K562 (cell line): ENCODE measurements at regions not wholly inside any gene's neighbourhood (a gene's known extent, or its start where the extent isn't known, plus 50 kb on each side); places are given as distances from the start of the nearest gene placed in this dataset.

ENCODE experiments used
- ATAC-seq: fragments of 200-7000 bp; cut with Tn5 transposase; 3 replicates; pipeline ENCODE4 v1.9.1; 2020; ENCODE audit warnings: moderate library complexity
- BruUV-seq: library from RNA; stranded (reverse); fragments of 400-500 nt; replicated peaks from 2 replicates; lab custom pipeline; 2021; lab: Mats Ljungman, UMichigan
- CTCF ChIA-PET: fragments of 300-600 bp; formaldehyde crosslinking; extraction: SDS; loops from one replicate; lab custom pipeline; 2021; ENCODE audit warnings: low intra/inter-chr PET ratio; lab: Yijun Ruan, JAX
- POLR2A ChIA-PET: fragments of 300-600, 350-650 bp; sonication (Branson Sonifier 250); formaldehyde crosslinking; extraction: SDS; loops from one replicate; lab custom pipeline; 2021; ENCODE audit warnings: antibody characterized with exemption, inconsistent platforms; lab: Yijun Ruan, JAX
- DNase-seq, 4 experiments: peaks; one replicate each; pipeline versions ENCODE4 v3.0.0 to v3.0.0-alpha.2; 2011 to 2018; ENCODE audit warnings: low spot score in 3 of 4, mixed read lengths in 3 of 4; ENCODE audit errors: extremely low read depth in 1 of 4
- FAIRE-seq: peaks from 2 replicates; lab custom pipeline; 2011; peaks lifted over from hg19 to GRCh38; lab: Jason Lieb, UNC
- H2AFZ ChIP-seq: 2 replicates; pipeline ENCODE4 v1.6.0; 2011; ENCODE audit warnings: low read depth, low read length, control low read depth, inconsistent platforms
- H3K27ac ChIP-seq: fragments of 200-600 bp; 3 replicates; pipeline ENCODE4 v1.8.0; 2011; ENCODE audit warnings: low read depth, mild to moderate bottlenecking, control low read depth, inconsistent platforms, low read length, moderate library complexity, mixed read lengths; ENCODE audit errors: extremely low read depth
- H3K27me3 ChIP-seq, 2 experiments: fragments of 300-600 bp in 1 of 2; 2 replicates in 1 of 2; 3 replicates in 1 of 2; pipeline versions ENCODE4 v1.6.0 to v1.8.0; 2011; ENCODE audit warnings: inconsistent platforms in 2 of 2, low read length in 2 of 2, mild to moderate bottlenecking in 1 of 2, mixed read lengths in 1 of 2, moderate library complexity in 1 of 2; ENCODE audit not compliant: control insufficient read depth in 2 of 2, insufficient read depth in 2 of 2
- H3K36me3 ChIP-seq: fragments of 300-600 bp; 3 replicates; pipeline ENCODE4 v1.8.0; 2011; ENCODE audit warnings: mild to moderate bottlenecking, low read length, inconsistent platforms; ENCODE audit not compliant: control insufficient read depth, insufficient read depth
- H3K4me1 ChIP-seq, 2 experiments: fragments of 200-600 bp in 1 of 2; replicated peaks in 1 of 2; 2 replicates in 1 of 2; 3 replicates in 1 of 2; pipeline versions ENCODE4 v1.5.1 to v1.8.0; 2011; ENCODE audit warnings: inconsistent platforms in 2 of 2, low read length in 2 of 2, mild to moderate bottlenecking in 1 of 2, mixed read lengths in 1 of 2, moderate library complexity in 1 of 2; ENCODE audit not compliant: control insufficient read depth in 2 of 2, insufficient read depth in 2 of 2
- H3K4me2 ChIP-seq: 2 replicates; pipeline ENCODE4 v1.6.1; 2011; ENCODE audit warnings: low read length, control low read depth, inconsistent platforms, mixed read lengths; ENCODE audit not compliant: insufficient read depth
- H3K4me3 ChIP-seq: fragments of 200-600 bp; sonication (generic), shearing (Covaris generic); 2 replicates; pipeline ENCODE4 v1.5.1; 2016; ENCODE audit warnings: control low read depth, inconsistent platforms
- H3K79me2 ChIP-seq: fragments of 200-600 bp; 3 replicates; pipeline ENCODE4 v1.8.0; 2011; ENCODE audit warnings: low read length, inconsistent platforms; ENCODE audit not compliant: control insufficient read depth, insufficient read depth
- H3K9ac ChIP-seq, 2 experiments: 2 replicates each; pipeline versions ENCODE4 v1.6.0 to v1.6.1; 2011; ENCODE audit warnings: low read depth in 2 of 2, low read length in 2 of 2, control low read depth in 1 of 2, inconsistent platforms in 1 of 2, mild to moderate bottlenecking in 1 of 2, mixed read lengths in 1 of 2; ENCODE audit not compliant: insufficient read depth in 1 of 2
- H3K9me1 ChIP-seq: one replicate; pipeline ENCODE4 v1.6.0; 2011; ENCODE audit warnings: inconsistent platforms, mild to moderate bottlenecking, low read length, moderate library complexity; ENCODE audit not compliant: control insufficient read depth, insufficient read depth
- H3K9me3 ChIP-seq: replicated peaks from 2 replicates; pipeline ENCODE4 v1.5.1; 2011; ENCODE audit warnings: low read depth, low read length, inconsistent platforms; ENCODE audit not compliant: control insufficient read depth, insufficient read depth
- H4K20me1 ChIP-seq: replicated peaks from 2 replicates; pipeline ENCODE4 v1.6.1; 2011; ENCODE audit warnings: low read length, inconsistent platforms, mixed read lengths; ENCODE audit not compliant: control insufficient read depth, insufficient read depth
- CHD4 ChIP-seq: fragments of 200-600 bp; sonication (generic); IDR thresholded peaks from 3 replicates; pipeline ENCODE4 v1.6.1; 2012; ENCODE audit warnings: low read depth, mild to moderate bottlenecking, mixed read lengths, low read length, inconsistent platforms; ENCODE audit not compliant: insufficient read depth, insufficient replicate concordance, poor library complexity, severe bottlenecking
- COPS2 ChIP-seq: fragments of 450-650 bp; conservative IDR thresholded peaks from 2 replicates; pipeline ENCODE4 v1.6.1; 2016; ENCODE audit warnings: mild to moderate bottlenecking, moderate library complexity
- CREBBP ChIP-seq: IDR thresholded peaks from one replicate; pipeline ENCODE4 v1.6.1; 2012; ENCODE audit warnings: low read depth, mild to moderate bottlenecking, control low read depth, inconsistent platforms, low read length
- ETS1 ChIP-seq: conservative IDR thresholded peaks from 2 replicates; pipeline ENCODE4 v1.6.1; 2011; ENCODE audit warnings: low read depth, mild to moderate bottlenecking, low read length; ENCODE audit not compliant: control insufficient read depth
- MAFF ChIP-seq: IDR thresholded peaks from 2 replicates; pipeline ENCODE4 v1.6.1; 2012; ENCODE audit warnings: low read length, improper control_type of control experiment
- MTF1 ChIP-seq: fragments of 250-450 bp; sonication (Bioruptor Pico); IDR thresholded peaks from 2 replicates; pipeline ENCODE4 v1.9.0; 2021; ENCODE audit warnings: moderate library complexity, mild to moderate bottlenecking, inconsistent platforms, borderline replicate concordance
- REST ChIP-seq, 2 experiments: fragments of 450-650 bp; formaldehyde crosslinking in 1 of 2; IDR thresholded peaks; 2 replicates each; pipeline versions ENCODE4 v1.4.0 to v1.6.1; 2014 to 2020; ENCODE audit warnings: mild to moderate bottlenecking in 2 of 2, borderline replicate concordance in 1 of 2, low read depth in 1 of 2
- TRIM28 ChIP-seq: fragments of 450-650 bp; IDR thresholded peaks from 2 replicates; pipeline ENCODE4 v1.6.1; 2017
- ZBTB43 ChIP-seq: sonication (generic); formaldehyde crosslinking; IDR thresholded peaks from 2 replicates; pipeline ENCODE4 v1.8.0; 2023; ENCODE audit warnings: mild to moderate bottlenecking, missing genetic modification reagents
- ZNF146 ChIP-seq: IDR thresholded peaks from one replicate; pipeline ENCODE4 v1.6.1; 2018; ENCODE audit warnings: missing compliant biosample characterization; ENCODE audit not compliant: unreplicated experiment
- ZNF778 ChIP-seq: fragments of 450-650 bp; formaldehyde crosslinking; IDR thresholded peaks from 2 replicates; pipeline ENCODE4 v1.4.0; 2020; ENCODE audit warnings: mild to moderate bottlenecking, moderate library complexity
- WGBS: fragments of 100-300 bp; shearing (Covaris generic); methylation state at CpG from one replicate; pipeline ENCODE4 v1.1.6; 2016; ENCODE audit warnings: low coverage, mixed read lengths; ENCODE audit not compliant: insufficient coverage; ENCODE audit errors: missing lambda C conversion rate; 5-methylcytosine and 5-hydroxymethylcytosine counted together
- in situ Hi-C: fragments of 300-500 bp; cut with MboI; formaldehyde crosslinking; loops from 4 replicates; pipeline ENCODE4 v1.15.0; 2018; ENCODE audit warnings: inconsistent platforms, mixed read lengths
- intact Hi-C: fragments of 100-400 bp; cut with micrococcal nuclease; formaldehyde crosslinking; loops from 2 replicates; pipeline ENCODE4 v1.14.2; 2022

- no peak overlapping the region for H3K27ac ChIP-seq
- no peaks in the 10 kb centered on the region for H3K9me3 ChIP-seq
- H3K4me1 ChIP-seq, result no peaks in the 10 kb centered on the region
- in situ Hi-C loops, result no loop called here
- H2AFZ ChIP-seq, result no peak overlapping the region
- DNase-seq, result no peak
- no peak overlapping the region for H3K4me3 ChIP-seq
- no peaks in the 10 kb centered on the region for H3K27me3 ChIP-seq
- CTCF ChIA-PET, result no interaction called here
- no peak overlapping the region for H3K4me2 ChIP-seq
- POLR2A ChIA-PET, result no interaction called here
- no peaks in the 10 kb centered on the region for H3K9me1 ChIP-seq
- H4K20me1 ChIP-seq, result no peaks in the 10 kb centered on the region
- H3K79me2 ChIP-seq, result no peaks in the 10 kb centered on the region
- WGBS, result 0% methylated on average over 2 of the region's 2 CpGs
- FAIRE-seq, result no peak
- intact Hi-C loops, result no loop called here
- H3K9ac ChIP-seq, result no peak overlapping the region
- H3K36me3 ChIP-seq, result no peaks in the 10 kb centered on the region
- BruUV-seq, result no TSS peak
- ATAC-seq, result no peak
- TF ChIP-seq CREBBP (no peak), REST (IDR thresholded peaks at IDR 0.05; ENCODE audit: borderline replicate concordance) (no peak), REST (CRISPR knock-in tag; IDR thresholded peaks at IDR 0.05; ENCODE audit: low read depth) (no peak), ZBTB43 (CRISPR knock-in tag) (no peak), MAFF (no peak), ZNF778 (CRISPR knock-in tag) (no peak), COPS2 (no peak), CHD4 (no peak), TRIM28 (no peak), MTF1 (CRISPR knock-in tag) (no peak), ZNF146 (CRISPR knock-in tag) (no peak), ETS1 (no peak)
Observed at GRCh38 chrX:120719622-120720021, 89.8 kb upstream of the C1GALT1C1 start.
